GM21825 (cell line): ENCODE measurements at regions not wholly inside any gene's neighbourhood (a gene's known extent, or its start where the extent isn't known, plus 50 kb on each side); places are given as distances from the start of the nearest gene placed in this dataset.
"Not testable (repeated sequence)": the region's sequence is repeated elsewhere in the genome, so short reads cannot be mapped to it uniquely, and the experiment has no call there.

Experiments used
- ATAC-seq: cut with Tn5 transposase; IDR thresholded peaks from one replicate; pipeline ENCODE4 v1.9.1; 2021; ENCODE audit warnings: mild to moderate bottlenecking, moderate library complexity; ENCODE audit not compliant: unreplicated experiment

GRCh38 chr4:125573786-125574185, 259.0 kb downstream of the FAT4 start:
- no peak for ATAC-seq

GRCh38 chr4:125582302-125582701, 267.5 kb downstream of the FAT4 start:
- no peak for ATAC-seq

- no peak for ATAC-seq
Observed at GRCh38 chr4:125590158-125590557, 275.4 kb downstream of the FAT4 start.

GRCh38 chr4:125591290-125591689, 276.5 kb downstream of the FAT4 start:
- no peak for ATAC-seq

- no peak for ATAC-seq
Observed at GRCh38 chr4:125594056-125594602, 279.4 kb downstream of the FAT4 start.

- not testable (repeated sequence) for ATAC-seq
Observed at GRCh38 chr4:125605926-125606325, 291.2 kb downstream of the FAT4 start.

- ATAC-seq = no peak
Observed at GRCh38 chr4:125620066-125620860, 305.5 kb downstream of the FAT4 start.

GRCh38 chr4:125624951-125625350, 310.2 kb downstream of the FAT4 start:
- no peak for ATAC-seq

- ATAC-seq = no peak
Observed at GRCh38 chr4:125626946-125627345, 312.2 kb downstream of the FAT4 start.

GRCh38 chr4:125639182-125639621, 324.4 kb downstream of the FAT4 start:
- ATAC-seq = no peak

- ATAC-seq = no peak
Observed at GRCh38 chr4:125641611-125642010, 326.9 kb downstream of the FAT4 start.

- ATAC-seq = no peak
Observed at GRCh38 chr4:125642645-125643044, 327.9 kb downstream of the FAT4 start.

GRCh38 chr4:125649452-125649851, 334.7 kb downstream of the FAT4 start:
- ATAC-seq = no peak

- ATAC-seq = no peak
Observed at GRCh38 chr4:125650557-125650956, 335.8 kb downstream of the FAT4 start.

- not testable (repeated sequence) for ATAC-seq
Observed at GRCh38 chr4:125651707-125652357, 337.1 kb downstream of the FAT4 start.

GRCh38 chr4:125658773-125659172, 344.0 kb downstream of the FAT4 start:
- ATAC-seq = no peak

- no peak for ATAC-seq
Observed at GRCh38 chr4:125663896-125664767, 349.4 kb downstream of the FAT4 start.

GRCh38 chr4:125666635-125667034, 351.9 kb downstream of the FAT4 start:
- ATAC-seq = no peak

GRCh38 chr4:125676156-125676555, 361.4 kb downstream of the FAT4 start:
- ATAC-seq = no peak

GRCh38 chr4:125676583-125676982, 361.8 kb downstream of the FAT4 start:
- ATAC-seq = no peak

- ATAC-seq = no peak
Observed at GRCh38 chr4:125677665-125678307, 363.0 kb downstream of the FAT4 start.
